GM19025 (cell line): ENCODE measurements at regions not wholly inside any gene's neighbourhood (a gene's known extent, or its start where the extent isn't known, plus 50 kb on each side); places are given as distances from the start of the nearest gene placed in this dataset.

Source experiments
- ATAC-seq: cut with Tn5 transposase; IDR thresholded peaks from one replicate; pipeline ENCODE4 v1.9.1; 2021; ENCODE audit warnings: mild to moderate bottlenecking, low read depth, moderate library complexity; ENCODE audit not compliant: unreplicated experiment

DNA sequence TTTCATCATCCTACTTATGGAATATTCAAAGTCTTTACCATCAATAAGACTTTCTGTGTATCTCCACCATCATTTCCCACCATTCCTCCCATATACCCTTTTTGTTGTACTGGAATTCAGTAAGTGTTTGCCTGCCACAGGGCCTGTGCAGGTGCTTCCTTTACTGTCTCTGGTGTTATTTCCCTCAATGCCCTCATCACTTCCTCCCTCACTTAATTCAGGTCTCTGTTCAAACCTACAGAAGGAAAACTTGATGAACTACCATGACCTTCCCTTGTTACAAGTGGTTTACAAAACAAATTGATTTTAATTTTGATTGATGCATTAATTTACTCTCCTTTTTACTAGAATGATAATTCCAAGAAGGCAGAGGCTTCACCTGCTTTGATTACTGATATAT, 159.5 kb upstream of the FAT4 start:
- ATAC-seq = no peak

- no peak for ATAC-seq
These were observed 173.7 kb upstream of the FAT4 start for GRCh38 chr4:125140966-125141495.

DNA sequence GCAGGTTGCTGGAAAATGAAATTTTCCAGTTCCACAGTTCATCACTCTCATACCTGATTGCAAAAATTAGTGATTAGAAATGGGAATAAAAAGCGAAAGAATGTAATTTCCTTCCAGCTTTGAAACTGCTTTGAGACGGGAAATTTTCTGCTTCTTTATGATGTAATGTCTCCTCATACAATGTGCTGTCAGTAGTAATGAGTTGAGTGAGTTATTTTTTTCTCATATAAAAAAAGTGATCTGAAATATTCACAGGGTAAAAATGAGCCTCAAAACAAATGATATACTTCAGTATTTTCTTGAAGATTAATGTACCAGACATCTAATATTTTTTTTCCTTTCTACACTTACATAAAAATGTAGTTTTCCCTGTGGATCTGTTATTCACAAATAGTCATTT, 179.1 kb upstream of the FAT4 start:
- no peak for ATAC-seq

- no peak for ATAC-seq
These were observed 182.0 kb upstream of the FAT4 start for GRCh38 chr4:125132729-125133128.

DNA sequence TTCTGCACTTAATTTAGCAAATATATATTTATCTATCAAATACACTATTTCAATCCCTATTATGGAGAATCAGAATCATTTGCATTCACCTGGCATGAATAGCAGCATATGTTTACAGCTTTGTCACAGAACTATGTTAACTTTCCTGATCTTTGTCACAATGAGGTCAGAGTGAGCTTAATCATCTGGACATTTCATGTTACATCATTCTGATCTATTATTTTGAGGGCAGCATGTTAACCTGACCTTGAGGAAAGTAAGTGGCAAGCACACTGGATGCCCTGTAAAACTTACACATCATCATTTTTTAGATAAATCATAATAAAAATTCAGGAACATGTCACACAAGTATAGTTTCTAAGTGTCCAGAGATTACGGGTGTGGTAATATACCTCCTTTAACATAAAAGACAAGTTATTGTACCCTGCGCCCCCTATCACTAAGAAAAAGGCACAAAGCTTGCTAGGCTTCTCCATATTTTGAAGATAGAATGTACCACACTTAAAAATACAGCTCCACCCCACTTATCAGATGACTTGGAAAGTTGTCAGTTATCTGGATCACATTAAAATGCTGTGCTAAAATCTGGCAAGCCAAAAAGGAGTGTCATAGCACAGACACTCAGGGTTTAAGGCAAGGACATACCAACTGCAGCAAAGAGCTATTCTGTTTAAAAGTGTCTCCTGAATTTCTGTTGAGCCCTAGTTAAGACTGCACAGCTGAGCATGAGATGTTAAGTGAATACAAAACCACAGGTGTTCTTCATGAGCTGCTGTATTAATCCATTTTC, 182.7 kb upstream of the FAT4 start:
- ATAC-seq = no peak

GRCh38 chr4:125125276-125125675, 189.5 kb upstream of the FAT4 start:
- ATAC-seq = no peak

DNA sequence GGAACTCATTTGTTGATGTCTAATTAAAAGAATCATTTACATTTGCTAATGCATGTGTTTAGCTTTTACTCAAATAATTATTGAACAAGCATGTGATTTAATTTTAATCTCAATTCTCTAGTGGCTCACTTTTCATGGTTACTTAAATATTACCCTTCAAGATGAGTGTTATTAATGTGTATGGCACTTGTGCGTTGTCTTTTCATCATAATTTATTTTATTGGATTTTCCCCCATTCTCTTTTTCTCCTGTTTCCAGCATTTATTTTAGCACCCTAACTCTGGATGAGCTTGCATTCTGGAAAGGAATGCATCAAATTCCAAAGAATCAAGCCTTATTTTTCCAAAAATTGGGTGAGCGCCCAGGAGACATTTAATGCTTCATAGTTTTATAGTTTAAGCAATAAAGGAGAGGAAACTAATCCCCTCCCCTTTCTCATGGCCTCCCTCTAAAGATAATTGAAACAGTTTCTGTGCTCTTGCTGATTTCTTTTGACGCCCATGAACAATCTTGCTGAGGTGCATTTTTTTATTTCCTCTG, 191.1 kb upstream of the FAT4 start:
- no peak for ATAC-seq

DNA sequence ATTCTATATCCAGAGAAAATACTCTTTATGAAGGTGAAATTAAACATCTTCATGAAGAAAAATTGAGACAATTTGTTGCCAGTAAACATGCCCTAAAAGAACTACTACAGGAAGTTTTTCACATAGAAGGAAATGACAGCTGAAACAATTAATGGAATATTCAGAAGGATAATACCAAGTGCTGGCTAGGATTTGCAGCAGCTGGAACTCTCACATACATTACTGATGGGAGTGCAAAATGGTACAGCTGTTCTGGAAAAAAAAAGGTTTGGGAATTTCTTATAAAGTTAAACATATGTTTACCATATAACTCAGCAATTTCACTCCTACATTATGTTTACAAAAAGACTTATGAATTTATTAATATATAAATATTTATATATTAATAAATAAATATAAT, 193.2 kb upstream of the FAT4 start:
- no peak for ATAC-seq

- no peak for ATAC-seq
These were observed 198.3 kb upstream of the FAT4 start for GRCh38 chr4:125116431-125116830.

DNA sequence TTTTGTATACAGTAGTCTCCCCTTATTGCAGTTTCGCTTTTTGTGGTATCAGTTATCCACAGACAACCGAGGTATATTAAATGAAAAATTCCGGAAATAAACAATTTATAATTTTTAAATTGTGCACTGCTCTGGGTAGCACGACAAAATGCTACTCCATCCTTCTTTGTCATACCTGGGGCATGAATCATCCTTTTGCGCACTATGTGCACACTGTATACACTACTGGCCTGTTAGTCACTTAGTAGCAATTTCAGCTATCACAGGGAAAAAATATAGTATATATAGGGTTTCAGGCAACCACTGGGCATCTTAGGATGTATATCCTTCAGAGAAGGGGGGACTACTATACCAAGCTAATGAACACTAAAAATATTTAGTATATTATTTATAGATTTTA, 198.8 kb upstream of the FAT4 start:
- no peak for ATAC-seq

DNA sequence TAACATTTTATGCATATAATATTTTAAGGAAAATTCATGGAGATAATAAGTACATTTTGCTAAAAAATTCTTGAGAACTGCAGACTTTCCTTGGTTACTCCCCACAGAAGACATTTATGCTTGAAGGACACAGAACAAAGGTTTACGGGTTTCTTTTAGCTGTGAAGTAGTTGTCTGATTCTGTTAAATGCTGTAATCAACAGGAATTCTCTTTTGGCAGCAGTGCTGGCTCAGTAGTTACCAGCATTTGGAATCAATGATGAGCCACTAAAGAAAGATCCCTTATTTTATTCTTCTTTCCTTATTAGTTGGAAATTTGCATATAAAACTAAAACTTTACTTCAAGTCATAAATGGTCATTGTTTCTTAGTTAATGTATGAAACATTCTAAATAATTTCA, 199.3 kb upstream of the FAT4 start:
- ATAC-seq = no peak

DNA sequence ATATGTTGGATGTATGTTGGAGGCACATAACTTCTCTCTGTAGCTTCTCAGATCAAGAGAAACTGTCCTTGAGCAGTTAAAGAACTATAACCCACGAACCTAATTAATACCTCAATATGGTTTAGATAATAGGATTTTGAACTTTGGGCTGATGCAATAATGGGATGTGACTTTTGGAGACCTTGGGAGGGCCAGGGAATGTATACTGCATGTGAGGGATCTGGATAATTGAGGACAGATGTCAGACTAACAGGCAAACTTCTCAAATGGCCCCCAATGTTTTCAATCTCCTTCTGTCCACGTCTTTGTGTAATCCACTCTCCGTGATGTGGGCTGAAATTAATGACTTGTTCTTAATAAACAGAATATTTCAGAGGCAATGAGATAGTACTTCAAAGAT, 202.2 kb upstream of the FAT4 start:
- ATAC-seq = no peak

- ATAC-seq = no peak
These were observed 203.4 kb upstream of the FAT4 start for GRCh38 chr4:125111323-125111722.

- no peak for ATAC-seq
These were observed 209.2 kb upstream of the FAT4 start for GRCh38 chr4:125105561-125105960.

DNA sequence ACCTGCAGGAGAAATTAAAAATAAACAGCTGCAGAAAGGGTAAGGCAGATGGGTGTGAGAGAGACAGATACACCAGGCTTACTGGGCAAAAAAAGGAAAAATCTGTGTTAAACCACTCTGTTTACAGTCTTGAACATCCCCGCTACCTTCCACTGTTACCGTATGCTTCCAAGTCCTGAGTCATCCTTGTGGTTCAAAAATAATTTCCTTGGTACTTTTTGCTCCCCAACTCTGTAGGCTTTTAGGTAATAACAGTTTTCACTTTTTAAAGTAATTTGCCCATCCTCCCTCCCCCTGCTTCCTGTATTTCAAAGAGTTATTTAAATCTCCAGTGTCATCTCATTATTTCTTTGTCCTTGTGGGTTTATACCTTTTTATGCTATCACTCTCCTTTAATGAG, 210.1 kb upstream of the FAT4 start:
- ATAC-seq = no peak

GRCh38 chr4:125101719-125102118, 213.0 kb upstream of the FAT4 start:
- ATAC-seq = no peak

GRCh38 chr4:125097729-125098128, 217.0 kb upstream of the FAT4 start:
- no peak for ATAC-seq

- ATAC-seq = no peak
These were observed 218.1 kb upstream of the FAT4 start for GRCh38 chr4:125096662-125097061.

DNA sequence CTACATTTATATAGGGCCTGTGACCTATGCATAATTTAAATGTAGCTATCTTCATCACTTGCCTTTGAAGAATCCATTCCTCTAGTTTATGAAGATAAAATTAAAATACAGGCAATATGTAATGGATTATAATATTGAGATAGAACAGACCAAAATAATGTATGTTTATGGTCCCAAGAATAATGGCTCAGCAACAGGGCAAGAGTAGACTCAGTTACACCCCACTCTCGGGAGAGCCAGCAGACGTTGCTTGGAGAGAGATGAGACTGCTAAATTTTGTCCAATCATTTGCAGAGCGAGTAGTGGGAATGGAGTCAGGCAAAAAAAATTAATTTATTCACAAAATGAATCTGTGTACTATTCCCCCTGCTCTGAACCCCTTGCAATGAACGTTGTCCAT, 223.2 kb upstream of the FAT4 start:
- ATAC-seq = no peak

- ATAC-seq = no peak
These were observed 223.7 kb upstream of the FAT4 start for GRCh38 chr4:125091101-125091500.

- ATAC-seq = no peak
These were observed 230.1 kb upstream of the FAT4 start for GRCh38 chr4:125084608-125085007.

GRCh38 chr4:125082729-125083417, 231.9 kb upstream of the FAT4 start:
- ATAC-seq = no peak
